GM12878 (cell line): ENCODE measurements at regions not wholly inside any gene's neighbourhood (a gene's known extent, or its start where the extent isn't known, plus 50 kb on each side); places are given as distances from the start of the nearest gene placed in this dataset.
"Not testable (repeated sequence)": the region's sequence is repeated elsewhere in the genome, so short reads cannot be mapped to it uniquely, and the experiment has no call there.

Experiments
- ATAC-seq: fragments of 200-7000 bp; cut with Tn5 transposase; 3 replicates; pipeline ENCODE4 v1.9.1; 2020; ENCODE audit warnings: mild to moderate bottlenecking, moderate library complexity
- BruUV-seq: library from RNA; stranded (reverse); fragments of 400-500 nt; replicated peaks from 2 replicates; lab custom pipeline; 2021; lab: Mats Ljungman, UMichigan
- CTCF ChIA-PET: fragments of 300-600 bp; sonication (Branson Sonifier 250); formaldehyde crosslinking; extraction: SDS; loops from one replicate; lab custom pipeline; 2021; ENCODE audit warnings: inconsistent platforms; lab: Yijun Ruan, JAX
- POLR2A ChIA-PET: fragments of 350-600 bp; formaldehyde crosslinking; extraction: SDS; loops from one replicate; lab custom pipeline; 2021; ENCODE audit warnings: inconsistent platforms; lab: Charles Lee
- RAD21 ChIA-PET: fragments of 300-600 bp; sonication (Branson Sonifier 250); formaldehyde crosslinking; loops from one replicate; lab custom pipeline; 2023; ENCODE audit warnings: antibody characterized with exemption; ENCODE audit not compliant: unreplicated experiment; lab: Charles Lee
- SMC1A ChIA-PET: fragments of 300-600 bp; sonication (Branson Sonifier 250); formaldehyde crosslinking; loops from one replicate; lab custom pipeline; 2023; ENCODE audit not compliant: unreplicated experiment, uncharacterized antibody; lab: Charles Lee
- DNase-seq: peaks from one replicate; pipeline ENCODE4 v3.0.0-alpha.2; 2011; ENCODE audit warnings: low read depth, low spot score
- FAIRE-seq: peaks from 3 replicates; lab custom pipeline; 2011; peaks lifted over from hg19 to GRCh38; lab: Jason Lieb, UNC
- H2AFZ ChIP-seq: 2 replicates; pipeline ENCODE4 v1.6.0; 2011; ENCODE audit warnings: low read depth, low read length, control low read depth; ENCODE audit not compliant: control insufficient read depth
- H3K27ac ChIP-seq: 2 replicates; pipeline ENCODE4 v1.5.1; 2011; ENCODE audit warnings: control low read depth; ENCODE audit not compliant: control insufficient read depth, insufficient read depth
- H3K27me3 ChIP-seq, 2 experiments: replicated peaks in 1 of 2; 2 replicates each; pipeline versions ENCODE4 v1.6.0 to v1.6.1; 2011; ENCODE audit warnings: low read length in 1 of 2; ENCODE audit not compliant: control insufficient read depth in 2 of 2, insufficient read depth in 2 of 2
- H3K36me3 ChIP-seq, 2 experiments: 2 replicates each; pipeline ENCODE4 v1.5.1; 2011; ENCODE audit warnings: low read length in 1 of 2; ENCODE audit not compliant: control insufficient read depth in 2 of 2, insufficient read depth in 2 of 2
- H3K4me1 ChIP-seq: 2 replicates; pipeline ENCODE4 v1.6.1; 2011; ENCODE audit warnings: mild to moderate bottlenecking, low read length, moderate library complexity, mixed read lengths; ENCODE audit not compliant: control insufficient read depth, insufficient read depth
- H3K4me2 ChIP-seq: 2 replicates; pipeline ENCODE4 v1.6.0; 2011; ENCODE audit warnings: control low read depth; ENCODE audit not compliant: control insufficient read depth, insufficient read depth
- H3K4me3 ChIP-seq: fragments of 200-600 bp; sonication (generic); 2 replicates; pipeline ENCODE4 v1.5.1; 2016
- H3K79me2 ChIP-seq: 2 replicates; pipeline ENCODE4 v1.6.0; 2011; ENCODE audit warnings: low read length; ENCODE audit not compliant: control insufficient read depth, insufficient read depth
- H3K9ac ChIP-seq: 2 replicates; pipeline ENCODE4 v1.8.0; 2011; ENCODE audit warnings: low read length, control low read depth, mixed read lengths; ENCODE audit not compliant: control insufficient read depth, insufficient read depth
- H3K9me3 ChIP-seq: replicated peaks from 3 replicates; pipeline ENCODE4 v1.5.1; 2011; ENCODE audit warnings: mild to moderate bottlenecking, low read length; ENCODE audit not compliant: control insufficient read depth, insufficient read depth
- H4K20me1 ChIP-seq: 2 replicates; pipeline ENCODE4 v1.6.0; 2011; ENCODE audit not compliant: control insufficient read depth, insufficient read depth
- ATF2 ChIP-seq: IDR thresholded peaks from 2 replicates; pipeline ENCODE4 v1.6.1; 2012; ENCODE audit warnings: low read length, inconsistent platforms
- CEBPB ChIP-seq, 2 experiments: fragments of 150-350 bp in 1 of 2; IDR thresholded peaks; 2 replicates each; pipeline ENCODE4 v1.6.1; 2012 to 2014; ENCODE audit warnings: low read depth in 2 of 2, low read length in 2 of 2, borderline replicate concordance in 1 of 2, inconsistent platforms in 1 of 2
- IRF4 ChIP-seq: IDR thresholded peaks from 2 replicates; pipeline ENCODE4 v1.6.1; 2011; ENCODE audit warnings: low read depth, low read length
- KDM1A ChIP-seq: fragments of 200-600 bp; sonication (generic); IDR thresholded peaks from 2 replicates; pipeline ENCODE4 v1.6.1; 2016; ENCODE audit warnings: borderline replicate concordance
- RELB ChIP-seq: fragments of 450-650 bp; IDR thresholded peaks from 2 replicates; pipeline ENCODE4 v1.6.1; 2017; ENCODE audit warnings: low read depth, mild to moderate bottlenecking, moderate library complexity
- SP1 ChIP-seq: IDR thresholded peaks from one replicate; pipeline ENCODE4 v1.6.1; 2011; ENCODE audit warnings: low read depth, low read length
- ZBTB33 ChIP-seq: fragments of 450-650 bp; IDR thresholded peaks from 2 replicates; pipeline ENCODE4 v1.6.1; 2017; ENCODE audit warnings: mild to moderate bottlenecking
- WGBS: methylation state at CpG from one replicate; pipeline ENCODE4 v1.1.6; 2016; ENCODE audit warnings: low lambda C conversion rate; ENCODE audit not compliant: insufficient replicate concordance, insufficient coverage; ENCODE audit errors: missing lambda C conversion rate; 5-methylcytosine and 5-hydroxymethylcytosine counted together
- in situ Hi-C: fragments of 300-500 bp; cut with MboI; formaldehyde crosslinking; loops from 9 replicates; pipeline ENCODE4 v1.14.3; 2018; ENCODE audit warnings: mixed read lengths
- intact Hi-C: fragments of 100-400 bp; cut with micrococcal nuclease; formaldehyde crosslinking; loops from one replicate; pipeline ENCODE4 v1.14.2; 2022; ENCODE audit not compliant: unreplicated experiment

GRCh38 chr4:134700251-134700650 lies 498.7 kb upstream of the PABPC4L start (continued):
- TF ChIP-seq IRF4 (no peak), KDM1A (no peak), ATF2 (no peak), CEBPB (IDR thresholded peaks at IDR 0.05; ENCODE audit: borderline replicate concordance in 1 of 2, low read depth in 2 of 2, low read length in 2 of 2) (no peak), ZBTB33 (no peak), RELB (no peak), SP1 (no peak)

- H3K4me1 ChIP-seq, H3K36me3 ChIP-seq, SMC1A ChIA-PET, H4K20me1 ChIP-seq, CTCF ChIA-PET, intact Hi-C loops, ATAC-seq, in situ Hi-C loops, H3K79me2 ChIP-seq, H3K9ac ChIP-seq, BruUV-seq, H3K27ac ChIP-seq, H3K27me3 ChIP-seq, DNase-seq, H3K9me3 ChIP-seq, FAIRE-seq, H3K4me3 ChIP-seq, POLR2A ChIA-PET, H3K4me2 ChIP-seq, H2AFZ ChIP-seq, RAD21 ChIA-PET: not testable (repeated sequence)
- 0% methylated on average over 4 of the region's 4 CpGs for WGBS
Measured at GRCh38 chr4:134698831-134699230, 497.2 kb upstream of the PABPC4L start.
